Fibroblast of lung (primary cell): ENCODE measurements at regions not wholly inside any gene's neighbourhood (a gene's known extent, or its start where the extent isn't known, plus 50 kb on each side); places are given as distances from the start of the nearest gene placed in this dataset.
"Not testable (repeated sequence)": the region's sequence is repeated elsewhere in the genome, so short reads cannot be mapped to it uniquely, and the experiment has no call there.

ENCODE experiments used
- DNase-seq, 2 donors: peaks; one replicate each; pipeline versions ENCODE4 v3.0.0 to v3.0.0-alpha.2; 2010; ENCODE audit warnings: low read depth in 2 of 2
- H2AFZ ChIP-seq: 2 replicates; pipeline ENCODE4 v1.5.1; 2012; ENCODE audit warnings: low read length, control low read depth, inconsistent platforms
- H3K27ac ChIP-seq: 2 replicates; pipeline ENCODE4 v1.5.1; 2011; ENCODE audit warnings: low read length, control low read depth; ENCODE audit not compliant: insufficient read depth
- H3K27me3 ChIP-seq: 2 replicates; pipeline ENCODE4 v1.5.1; 2011; ENCODE audit warnings: mild to moderate bottlenecking, low read length; ENCODE audit not compliant: control insufficient read depth, insufficient read depth
- H3K36me3 ChIP-seq: 2 replicates; pipeline ENCODE4 v1.5.1; 2011; ENCODE audit warnings: low read length; ENCODE audit not compliant: control insufficient read depth, insufficient read depth
- H3K4me1 ChIP-seq: 2 replicates; pipeline ENCODE4 v1.5.1; 2011; ENCODE audit warnings: low read length; ENCODE audit not compliant: control insufficient read depth, insufficient read depth; ENCODE audit errors: extremely low read depth
- H3K4me2 ChIP-seq: 2 replicates; pipeline ENCODE4 v1.5.1; 2011; ENCODE audit warnings: low read length, control low read depth; ENCODE audit not compliant: insufficient read depth; ENCODE audit errors: extremely low read depth
- H3K4me3 ChIP-seq, 4 experiments: fragments of 200-600 bp in 1 of 4; sonication (generic) in 1 of 4; replicated peaks in 1 of 4; 2 replicates each; pipeline ENCODE4 v1.5.1; 2011 to 2016; ENCODE audit warnings: low read length in 4 of 4, low read depth in 3 of 4, mild to moderate bottlenecking in 3 of 4, control low read depth in 2 of 4, inconsistent platforms in 1 of 4, mixed read lengths in 1 of 4; ENCODE audit not compliant: insufficient read depth in 1 of 4; ENCODE audit errors: control extremely low read depth in 1 of 4
- H3K79me2 ChIP-seq: 2 replicates; pipeline ENCODE4 v1.5.1; 2012; ENCODE audit warnings: mild to moderate bottlenecking, low read length, inconsistent platforms; ENCODE audit not compliant: control insufficient read depth, insufficient read depth
- H3K9ac ChIP-seq: 2 replicates; pipeline ENCODE4 v1.5.1; 2011; ENCODE audit warnings: mild to moderate bottlenecking, low read length, control low read depth; ENCODE audit not compliant: insufficient read depth
- H3K9me3 ChIP-seq: 2 replicates; pipeline ENCODE4 v1.5.1; 2012; ENCODE audit warnings: low read depth, low read length; ENCODE audit not compliant: control insufficient read depth, insufficient read depth
- H4K20me1 ChIP-seq: 2 replicates; pipeline ENCODE4 v1.5.1; 2011; ENCODE audit warnings: low read length; ENCODE audit not compliant: control insufficient read depth, insufficient read depth; ENCODE audit errors: extremely low read depth
- CTCF ChIP-seq, 2 donors: IDR thresholded peaks in 1 of 2; conservative IDR thresholded peaks in 1 of 2; 1 replicate in 1 of 2; 2 replicates in 1 of 2; pipeline ENCODE4 v1.5.1; 2011 to 2012; ENCODE audit warnings: low read length in 2 of 2, control low read depth in 1 of 2, inconsistent platforms in 1 of 2, low read depth in 1 of 2, mild to moderate bottlenecking in 1 of 2
- EZH2 ChIP-seq: IDR thresholded peaks from 2 replicates; pipeline ENCODE4 v1.5.1; 2012; ENCODE audit warnings: low read length, control low read depth, mild to moderate bottlenecking; ENCODE audit errors: missing control alignments

- Histone ChIP-seq H3K27ac (no peak overlapping the region), H3K4me3 (no peak overlapping the region), H4K20me1 (no peaks in the 10 kb centered on the region), H3K36me3 (no peaks in the 10 kb centered on the region), H3K9ac (no peak overlapping the region), H2AFZ (no peak overlapping the region), H3K9me3 (no peaks in the 10 kb centered on the region), H3K79me2 (no peaks in the 10 kb centered on the region), H3K27me3 (no peaks in the 10 kb centered on the region), H3K4me1 (no peaks in the 10 kb centered on the region), H3K4me2 (no peak overlapping the region)
- TF ChIP-seq CTCF (conservative IDR thresholded peaks at IDR 0.05 in 1 of 2, IDR thresholded peaks at IDR 0.05 in 1 of 2; ENCODE audit: low read depth in 1 of 2, low read length in 2 of 2) (no peak), EZH2 (no peak)
- DNase-seq = peak in 1 of 2 donors; percentile 45
Observed at GRCh38 chr3:65138556-65138955, 450.8 kb upstream of the ADAMTS9 start.

DNA sequence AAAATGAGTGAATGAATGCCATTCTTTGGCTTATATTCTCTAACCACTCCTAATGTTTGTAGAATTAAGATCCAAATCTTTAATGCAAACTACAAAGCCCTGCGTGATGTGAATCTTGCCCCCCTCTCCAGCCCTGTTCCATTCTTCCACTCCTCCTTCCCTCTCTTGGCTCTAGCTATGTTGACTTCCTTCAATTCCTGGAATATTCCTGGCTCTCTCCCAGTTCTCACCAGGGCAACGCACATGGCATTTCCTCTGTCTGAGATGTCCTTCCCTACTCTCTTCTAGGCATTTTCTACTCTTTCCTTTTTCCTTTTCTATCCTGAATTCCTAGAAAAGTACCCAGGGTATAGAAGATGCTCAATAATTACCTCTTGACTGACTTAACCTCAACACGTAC, 446.0 kb upstream of the ADAMTS9 start:
- not testable (repeated sequence) for H3K4me3 ChIP-seq, H3K36me3 ChIP-seq, H3K9me3 ChIP-seq, H3K27me3 ChIP-seq, H4K20me1 ChIP-seq, H3K4me2 ChIP-seq, H3K27ac ChIP-seq, H2AFZ ChIP-seq, H3K4me1 ChIP-seq, H3K9ac ChIP-seq, H3K79me2 ChIP-seq
- peak in 1 of 2 donors; percentile 20 for DNase-seq

DNA sequence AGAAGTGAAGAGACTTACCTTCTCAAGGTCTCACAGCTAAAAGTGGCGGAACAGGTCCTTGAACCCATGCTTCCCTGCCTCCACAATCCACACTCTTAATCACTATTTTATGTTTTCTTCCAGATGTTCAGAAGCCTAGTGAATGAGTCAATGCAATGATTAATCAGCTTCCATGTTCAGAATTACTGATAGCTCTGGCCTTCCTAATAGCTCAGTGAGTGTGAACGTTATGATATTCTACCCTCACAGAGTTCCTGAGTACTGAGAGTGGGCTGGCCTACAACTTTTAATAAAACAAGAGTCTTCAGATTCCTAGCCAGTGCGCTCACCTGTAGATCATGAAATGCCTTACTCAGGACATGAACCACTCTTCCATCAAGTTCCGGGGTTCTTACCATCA, 443.0 kb upstream of the ADAMTS9 start:
- Histone ChIP-seq H2AFZ (no peak overlapping the region), H3K79me2 (no peaks in the 10 kb centered on the region), H3K27me3 (no peaks in the 10 kb centered on the region), H4K20me1 (no peaks in the 10 kb centered on the region), H3K27ac (no peak overlapping the region), H3K4me1 (no peaks in the 10 kb centered on the region), H3K4me2 (no peak overlapping the region), H3K4me3 (no peak overlapping the region), H3K36me3 (no peaks in the 10 kb centered on the region), H3K9ac (no peak overlapping the region), H3K9me3 (no peaks in the 10 kb centered on the region)
- DNase-seq = peak; percentile 30 to 65
- TF ChIP-seq CTCF (conservative IDR thresholded peaks at IDR 0.05 in 1 of 2, IDR thresholded peaks at IDR 0.05 in 1 of 2; ENCODE audit: low read depth in 1 of 2, low read length in 2 of 2) = no peak
- TF ChIP-seq EZH2 = no peak

DNA sequence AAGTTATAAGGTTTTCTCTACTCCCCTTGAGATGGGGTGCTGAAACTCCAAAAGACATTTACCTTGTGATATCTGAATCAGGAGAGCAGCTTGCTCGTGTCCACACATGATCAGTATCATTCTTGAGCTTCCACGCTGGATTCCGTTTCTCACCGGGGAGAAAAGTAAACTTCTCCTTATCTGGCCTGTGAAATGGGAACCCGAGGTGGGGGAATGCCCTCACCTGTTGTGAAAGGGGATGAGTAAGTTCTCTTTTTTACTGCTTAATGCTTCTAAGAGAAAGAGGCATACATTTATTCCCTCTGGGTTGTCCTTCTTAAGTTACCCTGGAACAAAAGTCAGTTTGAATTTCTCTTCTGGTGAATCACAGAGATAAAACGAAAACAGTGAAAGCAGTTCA, 440.5 kb upstream of the ADAMTS9 start:
- no peaks in the 10 kb centered on the region for H3K4me1 ChIP-seq
- TF ChIP-seq CTCF (conservative IDR thresholded peaks at IDR 0.05 in 1 of 2, IDR thresholded peaks at IDR 0.05 in 1 of 2; ENCODE audit: low read depth in 1 of 2, low read length in 2 of 2) = no peak
- no peak for TF ChIP-seq EZH2
- no peak for DNase-seq
- H3K27ac ChIP-seq = no peak overlapping the region
- H3K79me2 ChIP-seq = no peaks in the 10 kb centered on the region
- H3K27me3 ChIP-seq = no peaks in the 10 kb centered on the region
- no peaks in the 10 kb centered on the region for H3K36me3 ChIP-seq
- no peak overlapping the region for H3K4me3 ChIP-seq
- no peak overlapping the region for H3K4me2 ChIP-seq
- H3K9me3 ChIP-seq = no peaks in the 10 kb centered on the region
- no peaks in the 10 kb centered on the region for H4K20me1 ChIP-seq
- H3K9ac ChIP-seq = no peak overlapping the region
- H2AFZ ChIP-seq = no peak overlapping the region
